Parathyroid adenoma (tissue), 2 donors: ENCODE measurements at regions not wholly inside any gene's neighbourhood (a gene's known extent, or its start where the extent isn't known, plus 50 kb on each side); places are given as distances from the start of the nearest gene placed in this dataset.
A peak's percentile ranks its signal among the peaks of the same experiment; 100 is the strongest.

Source experiments
- H2AFZ ChIP-seq: fragments of 300-600 bp; sonication (generic); one replicate; pipeline ENCODE4 v1.7.0; 2017; ENCODE audit warnings: antibody characterized with exemption, mild to moderate bottlenecking
- H3K27ac ChIP-seq: fragments of 300-600 bp; sonication (generic); one replicate; pipeline ENCODE4 v1.7.0; 2017
- H3K27me3 ChIP-seq: fragments of 300-600 bp; sonication (generic); one replicate; pipeline ENCODE4 v1.7.0; 2017; ENCODE audit warnings: low read length; ENCODE audit not compliant: control insufficient read depth, insufficient read depth
- H3K36me3 ChIP-seq: fragments of 300-600 bp; sonication (generic); one replicate; pipeline ENCODE4 v1.7.0; 2017; ENCODE audit warnings: low read length; ENCODE audit not compliant: control insufficient read depth, insufficient read depth
- H3K4me1 ChIP-seq: fragments of 300-600 bp; sonication (generic); one replicate; pipeline ENCODE4 v1.7.0; 2017; ENCODE audit warnings: control low read depth
- H3K4me2 ChIP-seq: fragments of 300-600 bp; sonication (generic); one replicate; pipeline ENCODE4 v1.7.0; 2017; ENCODE audit warnings: low read length
- H3K4me3 ChIP-seq: fragments of 300-600 bp; sonication (generic); one replicate; pipeline ENCODE4 v1.7.0; 2017; ENCODE audit warnings: low read depth, low read length
- H3K79me2 ChIP-seq: fragments of 300-600 bp; sonication (generic); one replicate; pipeline ENCODE4 v1.7.0; 2017; ENCODE audit warnings: control low read depth
- H3K9ac ChIP-seq: fragments of 300-600 bp; sonication (generic); one replicate; pipeline ENCODE4 v1.7.0; 2017; ENCODE audit warnings: mild to moderate bottlenecking
- H3K9me3 ChIP-seq: fragments of 300-600 bp; sonication (generic); one replicate; pipeline ENCODE4 v1.7.0; 2017; ENCODE audit warnings: low read length; ENCODE audit not compliant: control insufficient read depth
- CTCF ChIP-seq: fragments of 300-600 bp; sonication (generic); IDR thresholded peaks from one replicate; pipeline ENCODE4 v1.7.0; 2017; ENCODE audit warnings: antibody characterized with exemption, mild to moderate bottlenecking
- donor health status: primary hyperparathyroidism.

- Histone ChIP-seq H3K9ac (no peak overlapping the region), H3K27ac (no peak overlapping the region), H3K36me3 (no peaks in the 10 kb centered on the region), H3K79me2 (no peaks in the 10 kb centered on the region), H3K4me1 (peaks cover 16% of the 10 kb centered on the region), H2AFZ (no peak overlapping the region), H3K4me3 (no peak overlapping the region), H3K27me3 (no peaks in the 10 kb centered on the region), H3K4me2 (no peak overlapping the region), H3K9me3 (no peaks in the 10 kb centered on the region)
- TF ChIP-seq CTCF: no peak
Measured at GRCh38 chr9:129493002-129493705, 127.7 kb downstream of the C9orf50 start.

GRCh38 chr9:129491487-129491855 is 129.4 kb downstream of the C9orf50 start:
- H3K9me3 ChIP-seq: no peaks in the 10 kb centered on the region
- no peaks in the 10 kb centered on the region for H3K36me3 ChIP-seq
- no peak overlapping the region for H3K9ac ChIP-seq
- H3K4me2 ChIP-seq: peak overlapping the region; percentile 71
- H3K27me3 ChIP-seq: no peaks in the 10 kb centered on the region
- H3K79me2 ChIP-seq: no peaks in the 10 kb centered on the region
- TF ChIP-seq CTCF: no peak
- H3K4me1 ChIP-seq: peaks cover 15% of the 10 kb centered on the region
- peak overlapping the region; percentile 44 for H3K27ac ChIP-seq
- peak overlapping the region; percentile 62 for H3K4me3 ChIP-seq
- no peak overlapping the region for H2AFZ ChIP-seq

- H3K4me2 ChIP-seq: peak overlapping the region; percentile 71
- H3K9me3 ChIP-seq: no peaks in the 10 kb centered on the region
- H3K27ac ChIP-seq: peak overlapping the region; percentile 44
- H3K4me3 ChIP-seq: peak overlapping the region; percentile 62
- H3K79me2 ChIP-seq: no peaks in the 10 kb centered on the region
- H3K36me3 ChIP-seq: no peaks in the 10 kb centered on the region
- H3K4me1 ChIP-seq: peaks cover 13% of the 10 kb centered on the region
- H3K27me3 ChIP-seq: no peaks in the 10 kb centered on the region
- H3K9ac ChIP-seq: no peak overlapping the region
- no peak for TF ChIP-seq CTCF
- H2AFZ ChIP-seq: no peak overlapping the region
Measured at GRCh38 chr9:129490583-129491486, 130.1 kb downstream of the C9orf50 start.

- Histone ChIP-seq H3K4me2 (peak overlapping the region; percentile 71), H3K9me3 (no peaks in the 10 kb centered on the region), H3K4me1 (peaks cover 6% of the 10 kb centered on the region), H3K79me2 (no peaks in the 10 kb centered on the region), H3K27me3 (no peaks in the 10 kb centered on the region), H2AFZ (no peak overlapping the region), H3K4me3 (peak overlapping the region; percentile 62), H3K9ac (no peak overlapping the region), H3K36me3 (no peaks in the 10 kb centered on the region), H3K27ac (peak overlapping the region; percentile 97)
- TF ChIP-seq CTCF: no peak
Measured at GRCh38 chr9:129489838-129490582, 130.9 kb downstream of the C9orf50 start.
